ENCODE measurements at regions not wholly inside any gene's neighbourhood (a gene's known extent, or its start where the extent isn't known, plus 50 kb on each side); places are given as distances from the start of the nearest gene placed in this dataset.

- in situ Hi-C loops (cut with HindIII; ENCODE audit: low pct_unique_long_range_greater_than_20kb, low sequenced_read_pairs): no loop called here
- Histone ChIP-seq H3K27ac (ENCODE audit: low read length) (no peak overlapping the region), H3K4me3 (ENCODE audit: low read depth in 2 of 2, low read length in 2 of 2) (no peak overlapping the region), H3K4me1 (ENCODE audit: control insufficient read depth, insufficient read depth, low read length) (no peaks in the 10 kb centered on the region), H3K36me3 (ENCODE audit: control insufficient read depth, insufficient read depth, low read length) (no peaks in the 10 kb centered on the region), H3K27me3 (ENCODE audit: control insufficient read depth, insufficient read depth, low read length) (peaks cover 2% of the 10 kb centered on the region; the same call in 1 of the 2 replicates), H3K9me3 (ENCODE audit: control insufficient read depth, insufficient read depth, low read depth, low read length) (no peaks in the 10 kb centered on the region)
- DNase-seq (ENCODE audit: low read depth, low spot score) (no peak), ATAC-seq (no peak)
- BruUV-seq (replicated peaks): no TSS peak
- POLR2A ChIA-PET: no interaction called here
- no peak for TF ChIP-seq POLR2AphosphoS5 (IDR thresholded peaks at IDR 0.05; ENCODE audit: low read depth, low read length)
- CTCF ChIA-PET: no interaction called here
- intact Hi-C loops (cut with micrococcal nuclease; ENCODE audit: unreplicated experiment): no loop called here
Measured at GRCh38 chr11:34806875-34807274, 109.3 kb downstream of the APIP start.

GRCh38 chr11:34805937-34806336 is 110.2 kb downstream of the APIP start:
- no peak overlapping the region for H3K4me3 ChIP-seq (ENCODE audit: low read depth in 2 of 2, low read length in 2 of 2)
- DNase-seq (ENCODE audit: low read depth, low spot score): no peak
- H3K4me1 ChIP-seq (ENCODE audit: control insufficient read depth, insufficient read depth, low read length): no peaks in the 10 kb centered on the region
- in situ Hi-C loops (cut with HindIII; ENCODE audit: low pct_unique_long_range_greater_than_20kb, low sequenced_read_pairs): no loop called here
- ChIA-PET CTCF (no interaction called here), POLR2A (no interaction called here)
- H3K27ac ChIP-seq (ENCODE audit: low read length): no peak overlapping the region
- H3K9me3 ChIP-seq (ENCODE audit: control insufficient read depth, insufficient read depth, low read depth, low read length): no peaks in the 10 kb centered on the region
- TF ChIP-seq SIN3A (IDR thresholded peaks at IDR 0.05; ENCODE audit: borderline replicate concordance, insufficient read depth, low read depth, low read length) (no peak), POLR2AphosphoS5 (IDR thresholded peaks at IDR 0.05; ENCODE audit: low read depth, low read length) (no peak), CTCF (IDR thresholded peaks at IDR 0.05) (no peak), REST (IDR thresholded peaks at IDR 0.05; ENCODE audit: insufficient read depth in 1 of 2, low read depth in 2 of 2, low read length in 1 of 2) (no peak), TCF7L2 (IDR thresholded peaks at IDR 0.05; ENCODE audit: low read depth, low read length) (no peak)
- no TSS peak for BruUV-seq (replicated peaks)
- no peaks in the 10 kb centered on the region for H3K36me3 ChIP-seq (ENCODE audit: control insufficient read depth, insufficient read depth, low read length)
- H3K27me3 ChIP-seq (ENCODE audit: control insufficient read depth, insufficient read depth, low read length): peaks cover 2% of the 10 kb centered on the region; the same call in 1 of the 2 replicates
- no peak for ATAC-seq
- intact Hi-C loops (cut with micrococcal nuclease; ENCODE audit: unreplicated experiment): no loop called here

- CTCF ChIA-PET: no interaction called here
- BruUV-seq (replicated peaks): no TSS peak
- in situ Hi-C loops (cut with HindIII; ENCODE audit: low pct_unique_long_range_greater_than_20kb, low sequenced_read_pairs): no loop called here
Measured at GRCh38 chr11:34799848-34800247, 116.3 kb downstream of the APIP start.

More at GRCh38 chr11:34799848-34800247, 116.3 kb downstream of the APIP start:
- no peak for ATAC-seq
- TF ChIP-seq SIN3A (IDR thresholded peaks at IDR 0.05; ENCODE audit: borderline replicate concordance, insufficient read depth, low read depth, low read length) (no peak), TCF7L2 (IDR thresholded peaks at IDR 0.05; ENCODE audit: low read depth, low read length) (no peak), CTCF (IDR thresholded peaks at IDR 0.05) (no peak), POLR2AphosphoS5 (IDR thresholded peaks at IDR 0.05; ENCODE audit: low read depth, low read length) (no peak), REST (IDR thresholded peaks at IDR 0.05; ENCODE audit: insufficient read depth in 1 of 2, low read depth in 2 of 2, low read length in 1 of 2) (no peak)
- H3K4me1 ChIP-seq (ENCODE audit: control insufficient read depth, insufficient read depth, low read length): no peaks in the 10 kb centered on the region
- no peak overlapping the region for H3K4me3 ChIP-seq (ENCODE audit: low read depth in 2 of 2, low read length in 2 of 2)
- H3K36me3 ChIP-seq (ENCODE audit: control insufficient read depth, insufficient read depth, low read length): no peaks in the 10 kb centered on the region
- no peak for DNase-seq (ENCODE audit: low read depth, low spot score)
- no peak overlapping the region for H3K27ac ChIP-seq (ENCODE audit: low read length)
- no peaks in the 10 kb centered on the region for H3K9me3 ChIP-seq (ENCODE audit: control insufficient read depth, insufficient read depth, low read depth, low read length)
- POLR2A ChIA-PET: no interaction called here
- H3K27me3 ChIP-seq (ENCODE audit: control insufficient read depth, insufficient read depth, low read length): no peaks in the 10 kb centered on the region
- intact Hi-C loops (cut with micrococcal nuclease; ENCODE audit: unreplicated experiment): no loop called here

Data from Panc1 (cell line).